K562 (cell line): ENCODE measurements at regions not wholly inside any gene's neighbourhood (a gene's known extent, or its start where the extent isn't known, plus 50 kb on each side); places are given as distances from the start of the nearest gene placed in this dataset.

Source experiments
- ATAC-seq: fragments of 200-7000 bp; cut with Tn5 transposase; 3 replicates; pipeline ENCODE4 v1.9.1; 2020; ENCODE audit warnings: moderate library complexity
- BruUV-seq: library from RNA; stranded (reverse); fragments of 400-500 nt; replicated peaks from 2 replicates; lab custom pipeline; 2021; lab: Mats Ljungman, UMichigan
- CTCF ChIA-PET: fragments of 300-600 bp; formaldehyde crosslinking; extraction: SDS; loops from one replicate; lab custom pipeline; 2021; ENCODE audit warnings: low intra/inter-chr PET ratio; lab: Yijun Ruan, JAX
- POLR2A ChIA-PET: fragments of 300-600, 350-650 bp; sonication (Branson Sonifier 250); formaldehyde crosslinking; extraction: SDS; loops from one replicate; lab custom pipeline; 2021; ENCODE audit warnings: antibody characterized with exemption, inconsistent platforms; lab: Yijun Ruan, JAX
- DNase-seq, 4 experiments: peaks; one replicate each; pipeline versions ENCODE4 v3.0.0 to v3.0.0-alpha.2; 2011 to 2018; ENCODE audit warnings: low spot score in 3 of 4, mixed read lengths in 3 of 4; ENCODE audit errors: extremely low read depth in 1 of 4
- FAIRE-seq: peaks from 2 replicates; lab custom pipeline; 2011; peaks lifted over from hg19 to GRCh38; lab: Jason Lieb, UNC
- H2AFZ ChIP-seq: 2 replicates; pipeline ENCODE4 v1.6.0; 2011; ENCODE audit warnings: low read depth, low read length, control low read depth, inconsistent platforms
- H3K27ac ChIP-seq: fragments of 200-600 bp; 3 replicates; pipeline ENCODE4 v1.8.0; 2011; ENCODE audit warnings: low read depth, mild to moderate bottlenecking, control low read depth, inconsistent platforms, low read length, moderate library complexity, mixed read lengths; ENCODE audit errors: extremely low read depth
- H3K27me3 ChIP-seq, 2 experiments: fragments of 300-600 bp in 1 of 2; 2 replicates in 1 of 2; 3 replicates in 1 of 2; pipeline versions ENCODE4 v1.6.0 to v1.8.0; 2011; ENCODE audit warnings: inconsistent platforms in 2 of 2, low read length in 2 of 2, mild to moderate bottlenecking in 1 of 2, mixed read lengths in 1 of 2, moderate library complexity in 1 of 2; ENCODE audit not compliant: control insufficient read depth in 2 of 2, insufficient read depth in 2 of 2
- H3K36me3 ChIP-seq: fragments of 300-600 bp; 3 replicates; pipeline ENCODE4 v1.8.0; 2011; ENCODE audit warnings: mild to moderate bottlenecking, low read length, inconsistent platforms; ENCODE audit not compliant: control insufficient read depth, insufficient read depth
- H3K4me1 ChIP-seq, 2 experiments: fragments of 200-600 bp in 1 of 2; replicated peaks in 1 of 2; 2 replicates in 1 of 2; 3 replicates in 1 of 2; pipeline versions ENCODE4 v1.5.1 to v1.8.0; 2011; ENCODE audit warnings: inconsistent platforms in 2 of 2, low read length in 2 of 2, mild to moderate bottlenecking in 1 of 2, mixed read lengths in 1 of 2, moderate library complexity in 1 of 2; ENCODE audit not compliant: control insufficient read depth in 2 of 2, insufficient read depth in 2 of 2
- H3K4me2 ChIP-seq: 2 replicates; pipeline ENCODE4 v1.6.1; 2011; ENCODE audit warnings: low read length, control low read depth, inconsistent platforms, mixed read lengths; ENCODE audit not compliant: insufficient read depth
- H3K4me3 ChIP-seq: fragments of 200-600 bp; sonication (generic), shearing (Covaris generic); 2 replicates; pipeline ENCODE4 v1.5.1; 2016; ENCODE audit warnings: control low read depth, inconsistent platforms
- H3K79me2 ChIP-seq: fragments of 200-600 bp; 3 replicates; pipeline ENCODE4 v1.8.0; 2011; ENCODE audit warnings: low read length, inconsistent platforms; ENCODE audit not compliant: control insufficient read depth, insufficient read depth
- H3K9ac ChIP-seq, 2 experiments: 2 replicates each; pipeline versions ENCODE4 v1.6.0 to v1.6.1; 2011; ENCODE audit warnings: low read depth in 2 of 2, low read length in 2 of 2, control low read depth in 1 of 2, inconsistent platforms in 1 of 2, mild to moderate bottlenecking in 1 of 2, mixed read lengths in 1 of 2; ENCODE audit not compliant: insufficient read depth in 1 of 2
- H3K9me1 ChIP-seq: one replicate; pipeline ENCODE4 v1.6.0; 2011; ENCODE audit warnings: inconsistent platforms, mild to moderate bottlenecking, low read length, moderate library complexity; ENCODE audit not compliant: control insufficient read depth, insufficient read depth
- H3K9me3 ChIP-seq: replicated peaks from 2 replicates; pipeline ENCODE4 v1.5.1; 2011; ENCODE audit warnings: low read depth, low read length, inconsistent platforms; ENCODE audit not compliant: control insufficient read depth, insufficient read depth
- H4K20me1 ChIP-seq: replicated peaks from 2 replicates; pipeline ENCODE4 v1.6.1; 2011; ENCODE audit warnings: low read length, inconsistent platforms, mixed read lengths; ENCODE audit not compliant: control insufficient read depth, insufficient read depth
- CSDE1 ChIP-seq, 2 experiments: fragments of 450-650 bp; IDR thresholded peaks; 2 replicates each; pipeline ENCODE4 v1.6.1; 2016; ENCODE audit warnings: mild to moderate bottlenecking in 1 of 2
- ERF ChIP-seq: fragments of 450-650 bp; formaldehyde crosslinking; IDR thresholded peaks from 2 replicates; pipeline ENCODE4 v1.4.0; 2020; ENCODE audit warnings: mild to moderate bottlenecking, mixed read lengths
- MAZ ChIP-seq, 2 experiments: fragments of 450-650 bp in 1 of 2; sonication (generic) in 1 of 2; formaldehyde crosslinking; IDR thresholded peaks in 1 of 2; conservative IDR thresholded peaks in 1 of 2; 2 replicates each; pipeline versions ENCODE4 v1.4.0 to v1.5.0; 2020; ENCODE audit warnings: mild to moderate bottlenecking in 1 of 2, missing genetic modification reagents in 1 of 2
- MYNN ChIP-seq, 2 experiments: sonication (generic); formaldehyde crosslinking in 1 of 2; IDR thresholded peaks; 2 replicates each; pipeline versions ENCODE4 v1.5.0 to v1.6.1; 2016 to 2020; ENCODE audit warnings: antibody characterized with exemption in 1 of 2, missing genetic modification reagents in 1 of 2
- NUFIP1 ChIP-seq: fragments of 450-650 bp; IDR thresholded peaks from 2 replicates; pipeline ENCODE4 v1.6.1; 2018; ENCODE audit not compliant: partially characterized antibody
- PML ChIP-seq: IDR thresholded peaks from 2 replicates; pipeline ENCODE4 v1.6.1; 2012; ENCODE audit warnings: low read length, inconsistent platforms
- PYGO2 ChIP-seq: fragments of 450-650 bp; IDR thresholded peaks from 2 replicates; pipeline ENCODE4 v1.6.1; 2016; ENCODE audit warnings: mild to moderate bottlenecking, missing genetic modification characterization, moderate library complexity, missing compliant biosample characterization
- TBL1XR1 ChIP-seq, 2 experiments: IDR thresholded peaks; 2 replicates each; pipeline ENCODE4 v1.6.1; 2012; ENCODE audit warnings: improper control_type of control experiment in 2 of 2, low read length in 2 of 2, mild to moderate bottlenecking in 1 of 2
- ZFP91 ChIP-seq: sonication (generic); formaldehyde crosslinking; IDR thresholded peaks from 2 replicates; pipeline ENCODE4 v1.8.0; 2022; ENCODE audit warnings: mild to moderate bottlenecking, missing genetic modification reagents
- ZNF12 ChIP-seq: sonication (generic); formaldehyde crosslinking; IDR thresholded peaks from 2 replicates; pipeline ENCODE4 v1.4.0; 2020; ENCODE audit warnings: mild to moderate bottlenecking, missing genetic modification reagents
- ZNF444 ChIP-seq: fragments of 250-450 bp; sonication (Bioruptor Pico); IDR thresholded peaks from 2 replicates; pipeline ENCODE4 v1.4.0; 2020; ENCODE audit warnings: mild to moderate bottlenecking, moderate library complexity
- ZNF764 ChIP-seq: fragments of 250-450 bp; sonication (Bioruptor Pico); IDR thresholded peaks from 2 replicates; pipeline ENCODE4 v1.4.0; 2020; ENCODE audit warnings: low read depth, mild to moderate bottlenecking, moderate library complexity
- WGBS: fragments of 100-300 bp; shearing (Covaris generic); methylation state at CpG from one replicate; pipeline ENCODE4 v1.1.6; 2016; ENCODE audit warnings: low coverage, mixed read lengths; ENCODE audit not compliant: insufficient coverage; ENCODE audit errors: missing lambda C conversion rate; 5-methylcytosine and 5-hydroxymethylcytosine counted together
- in situ Hi-C: fragments of 300-500 bp; cut with MboI; formaldehyde crosslinking; loops from 4 replicates; pipeline ENCODE4 v1.15.0; 2018; ENCODE audit warnings: inconsistent platforms, mixed read lengths
- intact Hi-C: fragments of 100-400 bp; cut with micrococcal nuclease; formaldehyde crosslinking; loops from 2 replicates; pipeline ENCODE4 v1.14.2; 2022

GRCh38 chr2:163953390-163953907 is 217.6 kb upstream of the FIGN start:
- no peak overlapping the region for H3K27ac ChIP-seq
- POLR2A ChIA-PET = no interaction called here
- WGBS = 2% methylated on average over 5 of the region's 5 CpGs
- H3K4me1 ChIP-seq = no peaks in the 10 kb centered on the region
- ATAC-seq (no peak), FAIRE-seq (no peak), DNase-seq (no peak)
- in situ Hi-C loops = no loop called here
- no peak overlapping the region for H3K4me3 ChIP-seq
- intact Hi-C loops = no loop called here
- no peak overlapping the region for H2AFZ ChIP-seq
- CTCF ChIA-PET = no interaction called here
- no peaks in the 10 kb centered on the region for H3K79me2 ChIP-seq
- no peaks in the 10 kb centered on the region for H3K27me3 ChIP-seq
- peaks cover 4% of the 10 kb centered on the region for H3K9me3 ChIP-seq
- no TSS peak for BruUV-seq
- no peaks in the 10 kb centered on the region for H3K36me3 ChIP-seq
- no peak overlapping the region for H3K9ac ChIP-seq
- no peaks in the 10 kb centered on the region for H3K9me1 ChIP-seq
- no peaks in the 10 kb centered on the region for H4K20me1 ChIP-seq
- TF ChIP-seq NUFIP1 (no peak), CSDE1 (IDR thresholded peaks at IDR 0.05) (no peak), MYNN (IDR thresholded peaks at IDR 0.05) (no peak), MYNN (CRISPR knock-in tag; IDR thresholded peaks at IDR 0.05) (no peak), PML (no peak), ZNF764 (CRISPR knock-in tag) (no peak), MAZ (CRISPR knock-in tag; conservative IDR thresholded peaks at IDR 0.05 in 1 of 2, IDR thresholded peaks at IDR 0.05 in 1 of 2) (no peak), ZNF12 (CRISPR knock-in tag) (no peak), PYGO2 (tag) (no peak), ZNF444 (no peak), TBL1XR1 (IDR thresholded peaks at IDR 0.05; ENCODE audit: low read length in 2 of 2) (no peak), ZFP91 (CRISPR knock-in tag) (no peak), ERF (CRISPR knock-in tag) (no peak)
- H3K4me2 ChIP-seq = no peak overlapping the region
